IMR-90 (cell line): ENCODE measurements at regions not wholly inside any gene's neighbourhood (a gene's known extent, or its start where the extent isn't known, plus 50 kb on each side); places are given as distances from the start of the nearest gene placed in this dataset.

ENCODE experiments used
- ATAC-seq: fragments of 200-7000 bp; cut with Tn5 transposase; 2 replicates; pipeline ENCODE4 v1.9.1; 2020; ENCODE audit warnings: low read depth, mild to moderate bottlenecking, moderate library complexity
- BruUV-seq: library from RNA; stranded (reverse); fragments of 400-500 nt; replicated peaks from 2 replicates; lab custom pipeline; 2021; lab: Mats Ljungman, UMichigan
- CTCF ChIA-PET: fragments of 300-600 bp; formaldehyde crosslinking; extraction: SDS; loops from one replicate; lab custom pipeline; 2021; ENCODE audit warnings: antibody characterized with exemption; lab: Yijun Ruan, JAX
- POLR2A ChIA-PET: fragments of 300-600 bp; sonication (Branson Sonifier 250); formaldehyde crosslinking; loops from one replicate; lab custom pipeline; 2022; ENCODE audit warnings: antibody characterized with exemption; ENCODE audit not compliant: unreplicated experiment; lab: Charles Lee
- DNase-seq: peaks from one replicate; pipeline ENCODE4 v3.0.0; 2013
- H2AFZ ChIP-seq: replicated peaks from 2 replicates; pipeline ENCODE3; 2013; ENCODE audit warnings: low read length, mild to moderate bottlenecking; ENCODE audit not compliant: poor library complexity
- H2AK5ac ChIP-seq: 2 replicates; pipeline ENCODE4 v1.6.1; 2013; ENCODE audit warnings: low read depth, low read length, inconsistent platforms
- H2AK9ac ChIP-seq: replicated peaks from 2 replicates; pipeline ENCODE3; 2013; ENCODE audit warnings: mild to moderate bottlenecking, low read depth, low read length, moderate library complexity; ENCODE audit not compliant: poor library complexity
- H2BK120ac ChIP-seq: 2 replicates; pipeline ENCODE4 v1.6.1; 2013; ENCODE audit warnings: low read depth, low read length, inconsistent platforms
- H2BK15ac ChIP-seq: 3 replicates; pipeline ENCODE4 v1.6.1; 2013; ENCODE audit warnings: low read depth, low read length, inconsistent platforms
- H2BK20ac ChIP-seq: 2 replicates; pipeline ENCODE4 v1.6.1; 2013; ENCODE audit warnings: low read depth, mild to moderate bottlenecking, inconsistent platforms, low read length, moderate library complexity
- H2BK5ac ChIP-seq: 2 replicates; pipeline ENCODE4 v1.6.1; 2013; ENCODE audit warnings: mild to moderate bottlenecking, low read depth, low read length, inconsistent platforms; ENCODE audit not compliant: poor library complexity, severe bottlenecking
- H3K14ac ChIP-seq: replicated peaks from 2 replicates; pipeline ENCODE4 v1.6.1; 2013; ENCODE audit warnings: low read depth, low read length, inconsistent platforms
- H3K18ac ChIP-seq: 2 replicates; pipeline ENCODE4 v1.6.1; 2013; ENCODE audit warnings: low read depth, low read length, control low read depth
- H3K23ac ChIP-seq: 2 replicates; pipeline ENCODE4 v1.6.1; 2013; ENCODE audit warnings: low read depth, low read length, inconsistent platforms
- H3K27ac ChIP-seq: 2 replicates; pipeline ENCODE4 v1.5.1; 2013; ENCODE audit warnings: mild to moderate bottlenecking, control low read depth, low read length; ENCODE audit not compliant: insufficient read depth
- H3K27me3 ChIP-seq: 2 replicates; pipeline ENCODE4 v1.6.1; 2013; ENCODE audit warnings: low read length; ENCODE audit not compliant: control insufficient read depth, insufficient read depth
- H3K36me3 ChIP-seq: 2 replicates; pipeline ENCODE4 v1.6.1; 2013; ENCODE audit warnings: low read length, mixed read lengths; ENCODE audit not compliant: control insufficient read depth, insufficient read depth
- H3K4ac ChIP-seq: 2 replicates; pipeline ENCODE4 v1.6.1; 2013; ENCODE audit warnings: low read depth, low read length, inconsistent platforms
- H3K4me1 ChIP-seq: 2 replicates; pipeline ENCODE4 v1.6.1; 2013; ENCODE audit warnings: low read length, mixed read lengths; ENCODE audit not compliant: control insufficient read depth, insufficient read depth
- H3K4me2 ChIP-seq: 2 replicates; pipeline ENCODE4 v1.6.1; 2013; ENCODE audit warnings: low read depth, mild to moderate bottlenecking, control low read depth, low read length, moderate library complexity
- H3K4me3 ChIP-seq: 2 replicates; pipeline ENCODE4 v1.5.1; 2013; ENCODE audit warnings: low read depth, mild to moderate bottlenecking, control low read depth, low read length, moderate library complexity; ENCODE audit not compliant: insufficient read depth
- H3K56ac ChIP-seq: 2 replicates; pipeline ENCODE4 v1.6.1; 2013; ENCODE audit warnings: low read length, inconsistent platforms; ENCODE audit not compliant: insufficient read depth; ENCODE audit errors: extremely low read depth
- H3K79me1 ChIP-seq, 2 experiments: 2 replicates each; pipeline ENCODE4 v1.6.1; 2013; ENCODE audit warnings: low read length in 2 of 2, inconsistent platforms in 1 of 2, low read depth in 1 of 2
- H3K9ac ChIP-seq: 2 replicates; pipeline ENCODE4 v1.6.1; 2013; ENCODE audit warnings: low read depth, low read length, control low read depth
- H3K9me1 ChIP-seq: 2 replicates; pipeline ENCODE4 v1.6.1; 2013; ENCODE audit warnings: low read length, inconsistent platforms; ENCODE audit not compliant: insufficient read depth
- H3K9me3 ChIP-seq: 2 replicates; pipeline ENCODE4 v1.6.1; 2013; ENCODE audit warnings: low read length; ENCODE audit not compliant: control insufficient read depth, insufficient read depth
- H4K20me1 ChIP-seq: 2 replicates; pipeline ENCODE4 v1.6.1; 2013; ENCODE audit warnings: low read length, inconsistent platforms; ENCODE audit not compliant: insufficient read depth
- H4K5ac ChIP-seq: 2 replicates; pipeline ENCODE4 v1.6.1; 2013; ENCODE audit warnings: mild to moderate bottlenecking, low read depth, low read length, control low read depth
- H4K8ac ChIP-seq, 2 experiments: 2 replicates each; pipeline ENCODE4 v1.6.1; 2013; ENCODE audit warnings: low read depth in 2 of 2, low read length in 2 of 2, control low read depth in 1 of 2, inconsistent platforms in 1 of 2
- H4K91ac ChIP-seq: 2 replicates; pipeline ENCODE4 v1.6.1; 2013; ENCODE audit warnings: low read depth, low read length, inconsistent platforms; ENCODE audit not compliant: insufficient read depth
- CTCF ChIP-seq: conservative IDR thresholded peaks from 2 replicates; pipeline ENCODE4 v1.5.1; 2012; ENCODE audit warnings: mild to moderate bottlenecking, low read depth, low read length, improper control_type of control experiment
- FOS ChIP-seq: fragments of 150-350 bp; IDR thresholded peaks from 2 replicates; pipeline ENCODE4 v1.6.1; 2016; ENCODE audit warnings: low read depth, low read length
- RCOR1 ChIP-seq: IDR thresholded peaks from 2 replicates; pipeline ENCODE4 v1.6.1; 2012; ENCODE audit warnings: mild to moderate bottlenecking, low read length, improper control_type of control experiment; ENCODE audit not compliant: insufficient replicate concordance
- SMC3 ChIP-seq: fragments of 150-350 bp; IDR thresholded peaks from 2 replicates; pipeline ENCODE4 v1.6.1; 2016; ENCODE audit warnings: low read depth, mild to moderate bottlenecking, antibody characterized with exemption, low read length, moderate library complexity
- WGBS, 2 experiments: methylation state at CpG; one replicate each; pipeline versions ENCODE4 v1.1.5 to v1.1.7; 2013; ENCODE audit warnings: missing lambda C conversion rate in 2 of 2; ENCODE audit not compliant: insufficient read length in 1 of 2; ENCODE audit errors: extremely low coverage in 2 of 2; 5-methylcytosine and 5-hydroxymethylcytosine counted together
- dilution Hi-C: fragments of 300-500 bp; cut with HindIII; formaldehyde crosslinking; loops from one replicate; pipeline ENCODE4 v1.14.3; 2018; ENCODE audit warnings: low sequenced_read_pairs; ENCODE audit not compliant: unreplicated experiment
- in situ Hi-C: fragments of 300-500 bp; cut with MboI; formaldehyde crosslinking; loops from 3 replicates; pipeline ENCODE4 v1.14.3; 2019; ENCODE audit warnings: low sequenced_read_pairs, inconsistent platforms, mixed read lengths
- intact Hi-C: fragments of 100-400 bp; cut with micrococcal nuclease; formaldehyde crosslinking; loops from 2 replicates; pipeline ENCODE4 v1.10.0; 2022

- TF ChIP-seq FOS (peak; percentile 56; the same call in 1 of the 2 replicates), SMC3 (no peak), RCOR1 (no peak), CTCF (no peak)
- H3K4me3 ChIP-seq = no peak overlapping the region
- 0 out of 2 replicates have a peak overlapping the region, but pooled peaks have one; percentile 41 for H3K27ac ChIP-seq
- no peak overlapping the region for H3K14ac ChIP-seq
- peak overlapping the region; percentile 70 for H2BK120ac ChIP-seq
- H3K36me3 ChIP-seq = no peaks in the 10 kb centered on the region
- H4K8ac ChIP-seq = peak overlapping the region in 1 of 2 experiments; percentile 73; a peak in 2 of 4 replicates
- H2AK9ac ChIP-seq = no peak overlapping the region
- H4K5ac ChIP-seq = no peak overlapping the region
- no peaks in the 10 kb centered on the region for H3K79me1 ChIP-seq
- ChIA-PET CTCF (interaction anchor here (1.2 kb wide), 1 partner anchor 14 kb away, joined by 3 read pairs; no protein-coding TSS in a partner anchor), POLR2A (no interaction called here)
- no peak overlapping the region for H2BK15ac ChIP-seq
- no CpG with 5 or more reads among the region's 3 CpGs for WGBS, 2 experiments
- H4K91ac ChIP-seq = no peak overlapping the region
- H3K18ac ChIP-seq = peak overlapping the region; percentile 92
- no TSS peak for BruUV-seq
- no peak overlapping the region for H2AK5ac ChIP-seq
- no peak overlapping the region for H3K56ac ChIP-seq
- H2BK20ac ChIP-seq = 0 out of 2 replicates have a peak overlapping the region, but pooled peaks have one; percentile 69
- no peak overlapping the region for H2AFZ ChIP-seq
- peak overlapping the region; percentile 38 for H2BK5ac ChIP-seq
- H3K9me3 ChIP-seq = no peaks in the 10 kb centered on the region
- DNase-seq (peak; percentile 59), ATAC-seq (peak; percentile 48)
- H3K27me3 ChIP-seq = no peaks in the 10 kb centered on the region
- peak overlapping the region; percentile 70 for H3K4ac ChIP-seq
- H3K9ac ChIP-seq = no peak overlapping the region
- peak overlapping the region; percentile 70 for H3K4me2 ChIP-seq
- dilution Hi-C loops = no loop called here
- H3K4me1 ChIP-seq = peaks cover 7% of the 10 kb centered on the region
- intact Hi-C loops = loop anchor here (5.0 to 10.0 kb wide), 3 partner anchors 189 to 361 kb away; no protein-coding TSS in a partner anchor
- no peaks in the 10 kb centered on the region for H3K9me1 ChIP-seq
- no peak overlapping the region for H3K23ac ChIP-seq
- in situ Hi-C loops = no loop called here
- no peaks in the 10 kb centered on the region for H4K20me1 ChIP-seq
These were observed 229.3 kb downstream of the GPR37 start for GRCh38 chr7:124536156-124536762.
